ENCODE measurements at regions not wholly inside any gene's neighbourhood (a gene's known extent, or its start where the extent isn't known, plus 50 kb on each side); places are given as distances from the start of the nearest gene placed in this dataset.

DNA sequence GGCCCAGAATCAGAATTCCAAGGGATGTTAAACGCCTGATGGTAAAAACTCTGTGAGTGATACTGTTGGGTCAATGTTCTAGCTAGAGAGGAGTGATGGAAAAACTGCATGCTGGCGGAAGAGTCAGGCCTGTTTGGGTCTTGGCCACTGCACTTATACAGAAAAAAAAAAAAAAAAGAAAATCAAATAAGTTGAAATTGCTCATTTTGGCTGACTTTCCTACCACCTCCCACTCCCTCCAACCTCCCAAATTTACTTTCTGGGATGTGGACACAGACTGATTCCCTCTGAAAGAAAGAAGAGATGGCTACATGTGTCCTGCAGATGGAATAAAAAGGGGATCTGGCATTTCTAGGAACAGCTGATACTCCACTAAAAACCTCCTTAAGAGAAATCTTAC is 234.1 kb upstream of the GIMD1 start:
- TF ChIP-seq, protein P1, sequence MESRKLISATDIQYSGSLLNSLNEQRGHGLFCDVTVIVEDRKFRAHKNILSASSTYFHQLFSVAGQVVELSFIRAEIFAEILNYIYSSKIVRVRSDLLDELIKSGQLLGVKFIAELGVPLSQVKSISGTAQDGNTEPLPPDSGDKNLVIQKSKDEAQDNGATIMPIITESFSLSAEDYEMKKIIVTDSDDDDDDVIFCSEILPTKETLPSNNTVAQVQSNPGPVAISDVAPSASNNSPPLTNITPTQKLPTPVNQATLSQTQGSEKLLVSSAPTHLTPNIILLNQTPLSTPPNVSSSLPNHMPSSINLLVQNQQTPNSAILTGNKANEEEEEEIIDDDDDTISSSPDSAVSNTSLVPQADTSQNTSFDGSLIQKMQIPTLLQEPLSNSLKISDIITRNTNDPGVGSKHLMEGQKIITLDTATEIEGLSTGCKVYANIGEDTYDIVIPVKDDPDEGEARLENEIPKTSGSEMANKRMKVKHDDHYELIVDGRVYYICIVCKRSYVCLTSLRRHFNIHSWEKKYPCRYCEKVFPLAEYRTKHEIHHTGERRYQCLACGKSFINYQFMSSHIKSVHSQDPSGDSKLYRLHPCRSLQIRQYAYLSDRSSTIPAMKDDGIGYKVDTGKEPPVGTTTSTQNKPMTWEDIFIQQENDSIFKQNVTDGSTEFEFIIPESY (IDR thresholded peaks at IDR 0.05) = no peak
- TF ChIP-seq CEBPB (IDR thresholded peaks at IDR 0.05; ENCODE audit: borderline replicate concordance in 1 of 2, low read depth in 2 of 2, low read length in 2 of 2) (no peak), MXI1 (IDR thresholded peaks at IDR 0.05; ENCODE audit: low read depth, low read length) (no peak), ZNF274 (IDR thresholded peaks at IDR 0.05; ENCODE audit: insufficient read depth, insufficient read length) (no peak), ATF7 (IDR thresholded peaks at IDR 0.05; ENCODE audit: low read depth) (no peak), EP300 (IDR thresholded peaks at IDR 0.05; ENCODE audit: borderline replicate concordance in 1 of 2, control insufficient read depth in 1 of 2, low read depth in 2 of 2, low read length in 2 of 2) (no peak), EGR1 (IDR thresholded peaks at IDR 0.05; ENCODE audit: borderline replicate concordance in 1 of 2, low read depth in 2 of 2, low read length in 2 of 2) (no peak), HDGF (IDR thresholded peaks at IDR 0.05) (no peak), POLR2AphosphoS5 (IDR thresholded peaks at IDR 0.05; ENCODE audit: low read length) (no peak)
- TF ChIP-seq, protein P2, sequence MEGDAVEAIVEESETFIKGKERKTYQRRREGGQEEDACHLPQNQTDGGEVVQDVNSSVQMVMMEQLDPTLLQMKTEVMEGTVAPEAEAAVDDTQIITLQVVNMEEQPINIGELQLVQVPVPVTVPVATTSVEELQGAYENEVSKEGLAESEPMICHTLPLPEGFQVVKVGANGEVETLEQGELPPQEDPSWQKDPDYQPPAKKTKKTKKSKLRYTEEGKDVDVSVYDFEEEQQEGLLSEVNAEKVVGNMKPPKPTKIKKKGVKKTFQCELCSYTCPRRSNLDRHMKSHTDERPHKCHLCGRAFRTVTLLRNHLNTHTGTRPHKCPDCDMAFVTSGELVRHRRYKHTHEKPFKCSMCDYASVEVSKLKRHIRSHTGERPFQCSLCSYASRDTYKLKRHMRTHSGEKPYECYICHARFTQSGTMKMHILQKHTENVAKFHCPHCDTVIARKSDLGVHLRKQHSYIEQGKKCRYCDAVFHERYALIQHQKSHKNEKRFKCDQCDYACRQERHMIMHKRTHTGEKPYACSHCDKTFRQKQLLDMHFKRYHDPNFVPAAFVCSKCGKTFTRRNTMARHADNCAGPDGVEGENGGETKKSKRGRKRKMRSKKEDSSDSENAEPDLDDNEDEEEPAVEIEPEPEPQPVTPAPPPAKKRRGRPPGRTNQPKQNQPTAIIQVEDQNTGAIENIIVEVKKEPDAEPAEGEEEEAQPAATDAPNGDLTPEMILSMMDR (IDR thresholded peaks at IDR 0.05 in 2 of 3, conservative IDR thresholded peaks at IDR 0.05 in 1 of 3; ENCODE audit: control insufficient read depth in 2 of 3, extremely low read depth in 1 of 3, insufficient read depth in 1 of 3, low read depth in 3 of 3, low read length in 3 of 3) = no peak
- TF ChIP-seq, protein P3, sequence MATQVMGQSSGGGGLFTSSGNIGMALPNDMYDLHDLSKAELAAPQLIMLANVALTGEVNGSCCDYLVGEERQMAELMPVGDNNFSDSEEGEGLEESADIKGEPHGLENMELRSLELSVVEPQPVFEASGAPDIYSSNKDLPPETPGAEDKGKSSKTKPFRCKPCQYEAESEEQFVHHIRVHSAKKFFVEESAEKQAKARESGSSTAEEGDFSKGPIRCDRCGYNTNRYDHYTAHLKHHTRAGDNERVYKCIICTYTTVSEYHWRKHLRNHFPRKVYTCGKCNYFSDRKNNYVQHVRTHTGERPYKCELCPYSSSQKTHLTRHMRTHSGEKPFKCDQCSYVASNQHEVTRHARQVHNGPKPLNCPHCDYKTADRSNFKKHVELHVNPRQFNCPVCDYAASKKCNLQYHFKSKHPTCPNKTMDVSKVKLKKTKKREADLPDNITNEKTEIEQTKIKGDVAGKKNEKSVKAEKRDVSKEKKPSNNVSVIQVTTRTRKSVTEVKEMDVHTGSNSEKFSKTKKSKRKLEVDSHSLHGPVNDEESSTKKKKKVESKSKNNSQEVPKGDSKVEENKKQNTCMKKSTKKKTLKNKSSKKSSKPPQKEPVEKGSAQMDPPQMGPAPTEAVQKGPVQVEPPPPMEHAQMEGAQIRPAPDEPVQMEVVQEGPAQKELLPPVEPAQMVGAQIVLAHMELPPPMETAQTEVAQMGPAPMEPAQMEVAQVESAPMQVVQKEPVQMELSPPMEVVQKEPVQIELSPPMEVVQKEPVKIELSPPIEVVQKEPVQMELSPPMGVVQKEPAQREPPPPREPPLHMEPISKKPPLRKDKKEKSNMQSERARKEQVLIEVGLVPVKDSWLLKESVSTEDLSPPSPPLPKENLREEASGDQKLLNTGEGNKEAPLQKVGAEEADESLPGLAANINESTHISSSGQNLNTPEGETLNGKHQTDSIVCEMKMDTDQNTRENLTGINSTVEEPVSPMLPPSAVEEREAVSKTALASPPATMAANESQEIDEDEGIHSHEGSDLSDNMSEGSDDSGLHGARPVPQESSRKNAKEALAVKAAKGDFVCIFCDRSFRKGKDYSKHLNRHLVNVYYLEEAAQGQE (IDR thresholded peaks at IDR 0.05; ENCODE audit: low read depth, low read length) = no peak
- TF ChIP-seq, protein P4, sequence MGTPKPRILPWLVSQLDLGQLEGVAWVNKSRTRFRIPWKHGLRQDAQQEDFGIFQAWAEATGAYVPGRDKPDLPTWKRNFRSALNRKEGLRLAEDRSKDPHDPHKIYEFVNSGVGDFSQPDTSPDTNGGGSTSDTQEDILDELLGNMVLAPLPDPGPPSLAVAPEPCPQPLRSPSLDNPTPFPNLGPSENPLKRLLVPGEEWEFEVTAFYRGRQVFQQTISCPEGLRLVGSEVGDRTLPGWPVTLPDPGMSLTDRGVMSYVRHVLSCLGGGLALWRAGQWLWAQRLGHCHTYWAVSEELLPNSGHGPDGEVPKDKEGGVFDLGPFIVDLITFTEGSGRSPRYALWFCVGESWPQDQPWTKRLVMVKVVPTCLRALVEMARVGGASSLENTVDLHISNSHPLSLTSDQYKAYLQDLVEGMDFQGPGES (IDR thresholded peaks at IDR 0.05) = no peak
